Loucy (cell line): ENCODE measurements at regions not wholly inside any gene's neighbourhood (a gene's known extent, or its start where the extent isn't known, plus 50 kb on each side); places are given as distances from the start of the nearest gene placed in this dataset.

Source experiments
- H2AFZ ChIP-seq: fragments of 200-600 bp; sonication (generic); 2 replicates; pipeline ENCODE4 v1.6.0; 2016; ENCODE audit warnings: antibody characterized with exemption, mild to moderate bottlenecking, low read length, moderate library complexity
- H3F3A ChIP-seq: fragments of 200-600 bp; 2 replicates; pipeline ENCODE4 v1.6.0; 2016; ENCODE audit warnings: antibody characterized with exemption, low read depth, mild to moderate bottlenecking
- H3K27me3 ChIP-seq: fragments of 200-600 bp; sonication (generic); 2 replicates; pipeline ENCODE4 v1.6.1; 2014; ENCODE audit warnings: low read length, mild to moderate bottlenecking; ENCODE audit not compliant: insufficient read depth, poor library complexity, severe bottlenecking
- H3K36me3 ChIP-seq: fragments of 200-600 bp; sonication (generic); 2 replicates; pipeline ENCODE4 v1.6.1; 2016; ENCODE audit warnings: low read length; ENCODE audit not compliant: insufficient read depth
- H3K4me1 ChIP-seq: fragments of 200-600 bp; sonication (generic); 2 replicates; pipeline ENCODE4 v1.5.1; 2014; ENCODE audit warnings: low read length, mild to moderate bottlenecking; ENCODE audit not compliant: insufficient read depth, poor library complexity, severe bottlenecking
- H3K4me2 ChIP-seq: fragments of 200-600 bp; sonication (generic); 2 replicates; pipeline ENCODE4 v1.6.0; 2014; ENCODE audit warnings: antibody characterized with exemption, low read length, low read depth, mild to moderate bottlenecking; ENCODE audit not compliant: poor library complexity, severe bottlenecking
- H3K4me3 ChIP-seq: fragments of 200-600 bp; sonication (generic); 2 replicates; pipeline ENCODE4 v1.5.1; 2014; ENCODE audit warnings: low read length, mild to moderate bottlenecking, mixed read lengths; ENCODE audit not compliant: poor library complexity, severe bottlenecking
- H3K79me2 ChIP-seq: fragments of 200-600 bp; sonication (generic); 2 replicates; pipeline ENCODE4 v1.6.1; 2014; ENCODE audit warnings: low read length; ENCODE audit not compliant: insufficient read depth
- H3K9ac ChIP-seq: fragments of 200-600 bp; sonication (generic); 2 replicates; pipeline ENCODE4 v1.6.0; 2014; ENCODE audit warnings: mild to moderate bottlenecking, low read depth, low read length, moderate library complexity; ENCODE audit not compliant: poor library complexity, severe bottlenecking
- H3K9me2 ChIP-seq: fragments of 200-600 bp; sonication (generic); replicated peaks from 2 replicates; pipeline ENCODE4 v1.6.1; 2016; ENCODE audit warnings: low read depth, low read length, mixed read lengths
- H3K9me3 ChIP-seq: fragments of 200-600 bp; sonication (generic); 2 replicates; pipeline ENCODE4 v1.6.1; 2014; ENCODE audit warnings: mild to moderate bottlenecking, antibody characterized with exemption, low read length, low read depth; ENCODE audit not compliant: insufficient read depth
- H4K20me1 ChIP-seq: fragments of 200-600 bp; sonication (generic); 2 replicates; pipeline ENCODE4 v1.6.0; 2014; ENCODE audit warnings: antibody characterized with exemption, low read length, mild to moderate bottlenecking; ENCODE audit not compliant: insufficient read depth, poor library complexity, severe bottlenecking
- EZH2phosphoT487 ChIP-seq: fragments of 200-600 bp; IDR thresholded peaks from 2 replicates; pipeline ENCODE4 v1.6.1; 2018; ENCODE audit warnings: antibody characterized with exemption, mild to moderate bottlenecking, moderate library complexity, borderline replicate concordance
- TF ChIP-seq, protein P1 (sequence below): fragments of 200-600 bp; sonication (generic); conservative IDR thresholded peaks from 2 replicates; pipeline ENCODE4 v1.5.1; 2014; ENCODE audit warnings: mild to moderate bottlenecking, antibody characterized with exemption, low read length

DNA sequence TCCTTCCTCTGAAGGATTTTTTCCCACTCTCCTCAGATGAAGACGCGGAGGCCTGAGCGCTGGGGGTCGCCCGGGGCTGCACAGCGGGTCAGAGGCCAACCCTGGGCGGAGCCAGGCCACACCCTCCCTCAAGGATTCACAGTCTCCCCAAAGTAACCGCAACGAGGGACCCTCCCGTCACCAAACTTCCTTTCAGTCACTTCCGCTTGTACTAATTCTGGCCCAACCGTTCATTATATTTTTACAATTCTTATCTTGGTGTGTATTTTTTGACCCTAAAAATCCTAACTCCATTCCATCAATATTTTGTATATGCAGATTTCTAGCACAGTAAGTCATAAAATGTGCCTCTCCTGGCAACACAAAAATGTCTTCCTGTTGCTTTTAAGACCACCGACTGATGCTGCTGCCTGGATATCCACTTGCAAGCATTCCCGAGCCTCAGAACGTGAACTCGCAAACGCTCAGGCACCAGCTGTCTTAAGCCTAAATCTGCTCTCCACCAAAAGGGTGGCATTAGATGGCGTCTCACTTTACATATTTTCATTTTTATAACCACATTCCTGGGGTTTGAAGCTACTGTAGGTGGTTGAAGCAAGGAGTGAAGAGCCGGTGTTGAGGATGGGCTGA, 128.0 kb downstream of the DLL1 start:
- H3K9me3 ChIP-seq: peaks cover 23% of the 10 kb centered on the region; the same call in 1 of the 2 replicates
- no peak overlapping the region for H3K4me2 ChIP-seq
- no peaks in the 10 kb centered on the region for H4K20me1 ChIP-seq
- no peaks in the 10 kb centered on the region for H3F3A ChIP-seq
- H3K4me1 ChIP-seq: no peaks in the 10 kb centered on the region
- TF ChIP-seq, protein P1, sequence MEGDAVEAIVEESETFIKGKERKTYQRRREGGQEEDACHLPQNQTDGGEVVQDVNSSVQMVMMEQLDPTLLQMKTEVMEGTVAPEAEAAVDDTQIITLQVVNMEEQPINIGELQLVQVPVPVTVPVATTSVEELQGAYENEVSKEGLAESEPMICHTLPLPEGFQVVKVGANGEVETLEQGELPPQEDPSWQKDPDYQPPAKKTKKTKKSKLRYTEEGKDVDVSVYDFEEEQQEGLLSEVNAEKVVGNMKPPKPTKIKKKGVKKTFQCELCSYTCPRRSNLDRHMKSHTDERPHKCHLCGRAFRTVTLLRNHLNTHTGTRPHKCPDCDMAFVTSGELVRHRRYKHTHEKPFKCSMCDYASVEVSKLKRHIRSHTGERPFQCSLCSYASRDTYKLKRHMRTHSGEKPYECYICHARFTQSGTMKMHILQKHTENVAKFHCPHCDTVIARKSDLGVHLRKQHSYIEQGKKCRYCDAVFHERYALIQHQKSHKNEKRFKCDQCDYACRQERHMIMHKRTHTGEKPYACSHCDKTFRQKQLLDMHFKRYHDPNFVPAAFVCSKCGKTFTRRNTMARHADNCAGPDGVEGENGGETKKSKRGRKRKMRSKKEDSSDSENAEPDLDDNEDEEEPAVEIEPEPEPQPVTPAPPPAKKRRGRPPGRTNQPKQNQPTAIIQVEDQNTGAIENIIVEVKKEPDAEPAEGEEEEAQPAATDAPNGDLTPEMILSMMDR: no peak
- no peak for TF ChIP-seq EZH2phosphoT487
- H3K9me2 ChIP-seq: no peaks in the 10 kb centered on the region
- no peak overlapping the region for H2AFZ ChIP-seq
- no peak overlapping the region for H3K9ac ChIP-seq
- no peaks in the 10 kb centered on the region for H3K36me3 ChIP-seq
- H3K4me3 ChIP-seq: no peak overlapping the region
- no peaks in the 10 kb centered on the region for H3K79me2 ChIP-seq
- H3K27me3 ChIP-seq: no peaks in the 10 kb centered on the region

GRCh38 chr6:170162011-170162774, 128.7 kb downstream of the DLL1 start:
- Histone ChIP-seq H3K9me3 (peaks cover 22% of the 10 kb centered on the region; the same call in 1 of the 2 replicates), H3K4me3 (no peak overlapping the region), H3K4me1 (no peaks in the 10 kb centered on the region), H3F3A (no peaks in the 10 kb centered on the region), H3K36me3 (no peaks in the 10 kb centered on the region), H3K9ac (no peak overlapping the region), H2AFZ (no peak overlapping the region), H3K4me2 (no peak overlapping the region), H3K9me2 (no peaks in the 10 kb centered on the region), H4K20me1 (no peaks in the 10 kb centered on the region), H3K27me3 (no peaks in the 10 kb centered on the region), H3K79me2 (no peaks in the 10 kb centered on the region)
- no peak for TF ChIP-seq EZH2phosphoT487
- TF ChIP-seq, protein P1: no peak

DNA sequence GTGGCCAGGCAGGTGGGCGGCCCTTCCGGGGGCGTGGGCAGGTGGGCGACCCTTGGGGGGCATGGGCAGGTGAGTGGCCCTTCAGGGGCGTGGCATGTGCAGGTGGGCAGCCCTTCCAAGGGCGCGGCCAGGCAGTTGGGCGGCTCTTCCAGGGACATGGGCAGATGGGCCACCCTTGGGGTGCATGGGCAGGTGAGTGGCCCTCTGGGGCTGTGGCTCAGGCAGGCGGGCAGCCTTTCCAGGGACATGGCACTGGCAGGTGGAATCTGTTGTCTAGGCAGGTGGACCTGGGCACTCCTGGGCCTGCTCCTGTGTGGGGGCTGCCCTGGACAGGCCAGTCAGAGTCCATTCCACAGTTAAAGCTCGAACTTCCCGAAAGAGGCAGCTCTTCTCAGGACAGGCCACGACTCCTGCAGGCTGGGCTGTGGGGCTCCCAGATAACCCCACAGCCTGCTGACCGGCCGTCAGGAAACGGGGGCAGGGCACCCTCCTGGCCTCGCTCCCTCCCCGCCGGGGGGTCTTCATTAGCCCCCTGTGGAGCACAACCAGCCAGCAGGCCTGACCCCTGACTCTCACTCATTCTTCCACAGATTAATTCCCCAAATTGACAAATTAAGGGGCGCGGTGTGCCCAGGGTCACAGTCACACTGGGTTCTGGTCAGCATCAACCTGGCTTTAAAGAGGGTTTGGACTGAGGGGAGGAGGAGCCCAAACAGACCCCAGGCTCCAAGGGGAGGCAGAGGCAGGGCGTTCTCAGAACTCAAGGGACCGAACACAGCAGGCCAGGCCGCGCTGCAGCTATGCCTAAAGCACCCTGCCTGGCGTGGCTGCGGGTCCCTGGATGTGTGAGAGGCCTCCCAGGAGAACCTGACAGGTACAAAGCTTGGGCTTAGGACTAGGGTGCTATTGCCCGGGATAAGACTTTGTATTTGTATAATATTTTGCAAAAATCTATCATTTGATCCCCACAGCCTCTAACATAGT, 130.0 kb downstream of the DLL1 start:
- H3K79me2 ChIP-seq: no peaks in the 10 kb centered on the region
- H2AFZ ChIP-seq: no peak overlapping the region
- H3K9me3 ChIP-seq: peaks cover 25% of the 10 kb centered on the region; the same call in 1 of the 2 replicates
- no peak overlapping the region for H3K4me2 ChIP-seq
- no peaks in the 10 kb centered on the region for H4K20me1 ChIP-seq
- no peaks in the 10 kb centered on the region for H3K27me3 ChIP-seq
- no peak overlapping the region for H3K4me3 ChIP-seq
- H3F3A ChIP-seq: no peaks in the 10 kb centered on the region
- H3K36me3 ChIP-seq: no peaks in the 10 kb centered on the region
- H3K4me1 ChIP-seq: no peaks in the 10 kb centered on the region
- H3K9me2 ChIP-seq: no peaks in the 10 kb centered on the region
- H3K9ac ChIP-seq: no peak overlapping the region
- TF ChIP-seq, protein P1: no peak
- no peak for TF ChIP-seq EZH2phosphoT487
